K562 (cell line): ENCODE measurements at regions not wholly inside any gene's neighbourhood (a gene's known extent, or its start where the extent isn't known, plus 50 kb on each side); places are given as distances from the start of the nearest gene placed in this dataset.

ENCODE experiments used
- BRCA1 ChIP-seq, 2 experiments: fragments of 450-650 bp in 1 of 2; sonication (generic) in 1 of 2; formaldehyde crosslinking in 1 of 2; IDR thresholded peaks; 2 replicates each; pipeline versions ENCODE4 v1.5.0 to v1.6.1; 2017 to 2020; ENCODE audit warnings: mild to moderate bottlenecking in 1 of 2, missing genetic modification reagents in 1 of 2
- CEBPB ChIP-seq: fragments of 450-650 bp; IDR thresholded peaks from 2 replicates; pipeline ENCODE4 v1.6.1; 2016; ENCODE audit warnings: missing genetic modification characterization, missing compliant biosample characterization
- CTCF ChIP-seq, 3 experiments: IDR thresholded peaks in 2 of 3; conservative IDR thresholded peaks in 1 of 3; 2 replicates each; pipeline ENCODE4 v1.5.1; 2011 to 2012; ENCODE audit warnings: low read length in 3 of 3, mild to moderate bottlenecking in 3 of 3, control low read depth in 2 of 3, improper control_type of control experiment in 1 of 3, inconsistent platforms in 1 of 3, low read depth in 1 of 3, mixed read lengths in 1 of 3, moderate library complexity in 1 of 3; ENCODE audit not compliant: insufficient read depth in 2 of 3
- EZH2 ChIP-seq: IDR thresholded peaks from 2 replicates; pipeline ENCODE4 v1.6.1; 2012; ENCODE audit warnings: low read depth, mild to moderate bottlenecking, inconsistent platforms, low read length, borderline replicate concordance
- HOXB6 ChIP-seq: fragments of 250-450 bp; sonication (Bioruptor Pico); IDR thresholded peaks from 2 replicates; pipeline ENCODE4 v1.5.1; 2022; ENCODE audit warnings: mild to moderate bottlenecking, borderline replicate concordance
- KLF16 ChIP-seq: IDR thresholded peaks from 2 replicates; pipeline ENCODE4 v1.6.1; 2016; ENCODE audit warnings: antibody characterized with exemption
- NCOR1 ChIP-seq: fragments of 450-650 bp; IDR thresholded peaks from 2 replicates; pipeline ENCODE4 v1.6.1; 2016; ENCODE audit warnings: mild to moderate bottlenecking, moderate library complexity
- RAD21 ChIP-seq, 2 experiments: fragments of 250-450 bp in 1 of 2; fragments of 450-650 bp in 1 of 2; sonication (Bioruptor Pico) in 1 of 2; formaldehyde crosslinking in 1 of 2; IDR thresholded peaks in 1 of 2; conservative IDR thresholded peaks in 1 of 2; 2 replicates each; pipeline versions ENCODE4 v1.4.0 to v1.8.0; 2020 to 2022; ENCODE audit warnings: mild to moderate bottlenecking in 2 of 2, moderate library complexity in 1 of 2
- SREBF2 ChIP-seq: sonication (generic); formaldehyde crosslinking; IDR thresholded peaks from 2 replicates; pipeline ENCODE4 v1.4.0; 2020; ENCODE audit warnings: mild to moderate bottlenecking, missing genetic modification reagents
- SRF ChIP-seq, 2 experiments: fragments of 250-450, 450-650 bp in 1 of 2; sonication (Bioruptor Pico) in 1 of 2; sonication (generic) in 1 of 2; formaldehyde crosslinking; IDR thresholded peaks; 2 replicates each; pipeline versions ENCODE4 v1.5.0 to v1.5.1; 2020 to 2022; ENCODE audit warnings: mild to moderate bottlenecking in 1 of 2, missing genetic modification reagents in 1 of 2
- TCF7L2 ChIP-seq: fragments of 150-350 bp; IDR thresholded peaks from 2 replicates; pipeline ENCODE4 v1.6.1; 2016; ENCODE audit warnings: low read depth, mild to moderate bottlenecking, low read length, moderate library complexity
- TRIM24 ChIP-seq, 2 experiments: fragments of 450-650 bp; IDR thresholded peaks; 2 replicates each; pipeline ENCODE4 v1.6.1; 2016
- ZBTB7A ChIP-seq: IDR thresholded peaks from 2 replicates; pipeline ENCODE4 v1.6.1; 2011; ENCODE audit warnings: low read depth, mild to moderate bottlenecking, low read length, moderate library complexity, borderline replicate concordance; ENCODE audit not compliant: control insufficient read depth
- ZNF609 ChIP-seq: sonication (generic); formaldehyde crosslinking; IDR thresholded peaks from 2 replicates; pipeline ENCODE4 v1.8.1; 2023; ENCODE audit warnings: missing genetic modification reagents, mild to moderate bottlenecking, borderline replicate concordance

GRCh38 chr7:3114917-3115316, 71.2 kb upstream of the CARD11 start:
- TF ChIP-seq CTCF (IDR thresholded peaks at IDR 0.05 in 2 of 3, conservative IDR thresholded peaks at IDR 0.05 in 1 of 3; ENCODE audit: insufficient read depth in 2 of 3, low read depth in 1 of 3, low read length in 3 of 3) (no peak), SRF (CRISPR knock-in tag; IDR thresholded peaks at IDR 0.05) (no peak), EZH2 (no peak), TCF7L2 (no peak), ZBTB7A (no peak), KLF16 (no peak), TRIM24 (IDR thresholded peaks at IDR 0.05) (no peak), HOXB6 (CRISPR knock-in tag) (no peak), CEBPB (no peak), NCOR1 (no peak), RAD21 (CRISPR knock-in tag; conservative IDR thresholded peaks at IDR 0.05 in 1 of 2, IDR thresholded peaks at IDR 0.05 in 1 of 2) (no peak), BRCA1 (IDR thresholded peaks at IDR 0.05) (no peak), BRCA1 (CRISPR knock-in tag; IDR thresholded peaks at IDR 0.05) (no peak), SREBF2 (CRISPR knock-in tag) (no peak), ZNF609 (CRISPR knock-in tag) (no peak)
